Stimulated activated CD8-positive, alpha-beta memory T cell treated with anti-CD3 and anti-CD28 coated beads, Interleukin-12 subunit alpha, Interleukin-12 subunit beta, amount 100 ng/mL, for 24 hours (primary cell): ENCODE measurements at regions not wholly inside any gene's neighbourhood (a gene's known extent, or its start where the extent isn't known, plus 50 kb on each side); places are given as distances from the start of the nearest gene placed in this dataset.
"Not testable (repeated sequence)": the region's sequence is repeated elsewhere in the genome, so short reads cannot be mapped to it uniquely, and the experiment has no call there.

Experiments
- DNase-seq: peaks from one replicate; pipeline ENCODE4 v3.0.0-alpha.2; 2020; ENCODE audit errors: extremely low read depth

GRCh38 chr11:95442531-95443050 lies 211.6 kb upstream of the SESN3 start:
- DNase-seq = no peak

- DNase-seq = no peak
These were observed 204.8 kb upstream of the SESN3 start for GRCh38 chr11:95435628-95436353.

GRCh38 chr11:95435192-95435591 lies 204.2 kb upstream of the SESN3 start:
- DNase-seq = no peak

DNA sequence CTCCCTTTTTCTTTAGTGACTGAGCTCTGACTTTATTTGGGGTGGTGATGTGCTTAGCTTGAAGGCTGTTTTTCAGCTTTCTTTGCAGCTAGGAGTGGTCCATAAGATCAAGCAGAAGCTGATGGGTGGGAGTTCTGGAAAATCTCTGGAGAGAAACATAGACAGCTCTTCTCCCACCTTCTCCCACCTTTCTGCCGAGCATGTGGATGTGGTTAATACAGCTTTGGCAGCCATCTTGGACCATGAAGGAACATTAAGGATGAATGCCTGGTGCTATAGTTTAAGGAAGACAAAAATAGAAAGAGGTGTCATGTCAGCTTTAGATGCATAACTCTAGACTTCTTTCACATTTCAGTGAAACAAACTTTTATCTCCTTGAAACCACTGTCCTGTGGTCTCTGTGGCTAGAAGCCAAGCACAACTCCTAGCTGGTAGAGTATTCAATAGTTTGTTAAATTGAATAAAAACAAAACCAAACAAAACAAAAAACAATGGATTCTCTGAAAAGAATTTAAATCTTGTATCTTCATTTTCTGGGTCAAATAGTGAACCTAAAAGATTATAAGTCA lies 203.6 kb upstream of the SESN3 start:
- no peak for DNase-seq

GRCh38 chr11:95434009-95434408 lies 203.0 kb upstream of the SESN3 start:
- no peak for DNase-seq

GRCh38 chr11:95432714-95433503 lies 201.9 kb upstream of the SESN3 start:
- no peak for DNase-seq

DNA sequence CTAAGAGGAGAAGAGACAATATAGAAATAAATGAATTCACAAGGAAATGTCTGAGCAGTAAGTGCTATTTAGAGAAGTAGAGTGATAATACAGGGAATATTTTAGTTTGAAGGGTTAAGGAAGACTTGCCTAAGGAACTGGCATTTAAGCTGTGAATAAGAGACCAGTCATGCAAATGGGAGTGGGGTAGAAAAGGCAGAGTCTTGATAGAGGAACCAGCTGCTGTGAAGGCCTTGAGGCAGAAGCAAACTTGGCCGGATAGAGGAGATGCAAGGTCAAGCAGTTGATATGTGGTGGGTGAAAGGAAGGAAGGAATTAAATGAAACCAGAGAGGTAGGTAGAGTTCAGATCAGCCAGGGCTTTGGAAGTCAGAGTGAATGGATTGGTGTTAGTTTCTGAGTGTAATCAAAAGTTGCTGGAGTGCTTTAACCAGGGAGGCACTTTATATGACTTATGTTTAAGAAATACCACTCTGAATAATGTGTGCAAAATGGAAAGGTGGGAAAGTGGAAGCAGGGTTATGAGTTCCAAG lies 198.4 kb upstream of the SESN3 start:
- DNase-seq = no peak

GRCh38 chr11:95426823-95427462 lies 195.9 kb upstream of the SESN3 start:
- no peak for DNase-seq

DNA sequence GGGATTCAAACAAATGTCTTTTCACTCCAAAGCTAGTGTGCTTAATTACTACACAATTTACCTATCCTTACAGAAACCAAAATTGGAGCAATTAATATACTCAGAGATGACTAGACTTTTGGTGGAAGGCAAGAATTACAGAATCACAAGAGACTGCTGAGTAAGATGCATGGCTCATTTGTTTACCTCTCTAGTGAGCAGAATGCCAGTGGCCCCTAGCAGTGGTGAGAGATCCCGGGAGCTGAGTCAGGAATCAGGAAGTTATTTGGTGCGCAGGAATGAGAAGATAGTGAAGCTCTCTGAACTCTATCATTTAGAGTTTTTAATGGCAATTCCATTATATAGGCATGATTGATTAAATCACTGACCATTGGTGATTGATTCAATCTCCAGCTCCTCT lies 188.9 kb upstream of the SESN3 start:
- no peak for DNase-seq

GRCh38 chr11:95418916-95419315 lies 187.9 kb upstream of the SESN3 start:
- DNase-seq = no peak

- no peak for DNase-seq
These were observed 186.8 kb upstream of the SESN3 start for GRCh38 chr11:95417832-95418231.

GRCh38 chr11:95415837-95416304 lies 184.9 kb upstream of the SESN3 start:
- DNase-seq = no peak

GRCh38 chr11:95414217-95414616 lies 183.2 kb upstream of the SESN3 start:
- no peak for DNase-seq

GRCh38 chr11:95413761-95414160 lies 182.8 kb upstream of the SESN3 start:
- DNase-seq = no peak

GRCh38 chr11:95413021-95413420 lies 182.0 kb upstream of the SESN3 start:
- DNase-seq = no peak

DNA sequence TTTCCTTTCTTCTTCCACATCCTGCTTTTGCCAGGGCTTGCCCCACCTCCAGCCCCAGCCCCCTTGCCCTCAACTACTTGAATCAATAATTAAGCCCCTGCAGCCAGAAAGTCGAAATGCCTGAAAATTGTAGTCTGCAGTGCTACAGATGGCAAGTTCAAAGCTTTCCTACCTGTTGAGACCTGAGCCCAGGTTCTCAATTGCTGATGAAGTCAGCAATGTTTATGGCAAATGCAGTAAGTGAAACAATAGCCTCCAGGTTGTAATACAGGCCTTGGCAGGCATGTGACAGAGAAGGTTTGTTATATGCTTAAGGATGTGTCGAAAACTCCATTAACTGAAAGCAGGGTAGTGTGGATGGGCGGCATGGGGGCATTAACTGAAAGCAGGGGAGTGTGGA lies 181.1 kb upstream of the SESN3 start:
- DNase-seq = no peak

GRCh38 chr11:95410707-95411106 lies 179.7 kb upstream of the SESN3 start:
- DNase-seq = not testable (repeated sequence)

DNA sequence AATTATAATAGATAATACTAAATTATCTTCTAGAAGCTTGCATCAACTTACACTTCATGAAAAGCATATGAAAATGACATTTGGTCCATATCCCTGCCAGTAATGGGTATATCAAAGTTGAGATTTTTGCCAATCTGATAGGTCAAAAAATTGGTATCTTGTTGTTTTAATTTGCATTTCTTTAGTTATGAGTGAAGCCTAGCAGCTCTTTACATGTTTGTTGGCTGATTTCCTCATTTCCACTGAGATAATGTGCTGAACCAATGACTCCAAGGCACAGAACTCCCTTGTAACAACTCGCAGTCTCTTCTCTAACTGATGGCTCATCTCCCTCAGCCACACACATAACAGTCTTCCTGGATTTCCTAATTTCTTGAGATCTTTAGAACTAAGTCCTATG lies 175.3 kb upstream of the SESN3 start:
- no peak for DNase-seq

DNA sequence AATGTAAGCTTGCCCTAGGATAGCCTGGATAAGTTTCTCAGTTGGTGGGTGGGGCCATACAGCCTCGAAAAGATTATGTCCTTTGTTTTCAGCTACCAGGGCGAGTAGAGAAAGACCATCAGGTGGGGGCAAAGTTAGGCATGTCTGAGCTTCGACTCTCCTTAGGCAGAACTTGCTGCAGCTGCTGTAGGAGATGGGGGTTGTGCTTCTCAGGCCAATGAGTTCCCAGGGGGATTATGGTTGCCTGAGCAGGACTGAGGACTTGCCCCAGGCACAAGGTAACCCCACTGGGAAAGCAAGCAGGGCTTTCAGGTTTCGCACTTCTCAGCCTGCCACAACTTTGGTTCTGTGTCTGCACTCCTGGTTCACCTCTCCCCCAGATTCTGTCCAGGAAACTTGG lies 173.4 kb upstream of the SESN3 start:
- no peak for DNase-seq

GRCh38 chr11:95398437-95399112 lies 167.6 kb upstream of the SESN3 start:
- DNase-seq = no peak

- DNase-seq = no peak
These were observed 161.6 kb upstream of the SESN3 start for GRCh38 chr11:95392644-95393043.
